ENCODE measurements at regions not wholly inside any gene's neighbourhood (a gene's known extent, or its start where the extent isn't known, plus 50 kb on each side); places are given as distances from the start of the nearest gene placed in this dataset.

- Histone ChIP-seq H3K9ac (ENCODE audit: extremely low read depth, low read length, poor library complexity, severe bottlenecking) (no peak overlapping the region), H3K9me3 (ENCODE audit: control insufficient read depth, low read length) (no peaks in the 10 kb centered on the region), H3K27ac (ENCODE audit: low read depth, low read length) (no peak overlapping the region), H3K4me3 (ENCODE audit: low read length) (no peak overlapping the region), H3K4me1 (ENCODE audit: control insufficient read depth, insufficient read depth, low read length) (no peaks in the 10 kb centered on the region), H3K36me3 (ENCODE audit: control insufficient read depth, insufficient read depth, low read length) (no peaks in the 10 kb centered on the region), H3K27me3 (ENCODE audit: control insufficient read depth, insufficient read depth, low read length, poor library complexity, severe bottlenecking) (no peaks in the 10 kb centered on the region)
- 90% methylated on average over 3 of the region's 4 CpGs; no CpG with 5 or more reads in 1 of the 2 experiments for WGBS, 2 experiments (ENCODE audit: insufficient coverage in 1 of 2, insufficient read length in 1 of 2)
- no peak for DNase-seq
- H3K36me3 Mint-ChIP-seq (ENCODE audit: low read depth) = no peaks in the 10 kb centered on the region
- no peak overlapping the region for H3K4me3 Mint-ChIP-seq
- H3K27ac Mint-ChIP-seq = no peak overlapping the region
- H3K4me1 Mint-ChIP-seq = no peaks in the 10 kb centered on the region
- TF ChIP-seq CTCF (conservative IDR thresholded peaks at IDR 0.05) = no peak
- no peaks in the 10 kb centered on the region for H3K9me3 Mint-ChIP-seq
- H3K27me3 Mint-ChIP-seq (ENCODE audit: insufficient read depth) = peaks cover 1% of the 10 kb centered on the region
These were observed 504.2 kb upstream of the LINC00305 start for GRCh38 chr18:64653068-64653467.

GRCh38 chr18:64650068-64650467, 501.2 kb upstream of the LINC00305 start:
- Histone ChIP-seq H3K27me3 (ENCODE audit: control insufficient read depth, insufficient read depth, low read length, poor library complexity, severe bottlenecking) (no peaks in the 10 kb centered on the region), H3K27ac (ENCODE audit: low read depth, low read length) (no peak overlapping the region), H3K9me3 (ENCODE audit: control insufficient read depth, low read length) (peaks cover 11% of the 10 kb centered on the region), H3K4me3 (ENCODE audit: low read length) (no peak overlapping the region), H3K36me3 (ENCODE audit: control insufficient read depth, insufficient read depth, low read length) (no peaks in the 10 kb centered on the region), H3K4me1 (ENCODE audit: control insufficient read depth, insufficient read depth, low read length) (no peaks in the 10 kb centered on the region), H3K9ac (ENCODE audit: extremely low read depth, low read length, poor library complexity, severe bottlenecking) (no peak overlapping the region)
- H3K27me3 Mint-ChIP-seq (ENCODE audit: insufficient read depth) = peaks cover 15% of the 10 kb centered on the region
- no peak for TF ChIP-seq CTCF (conservative IDR thresholded peaks at IDR 0.05)
- 90% methylated on average over 1 of the region's 2 CpGs; no CpG with 5 or more reads in 1 of the 2 experiments for WGBS, 2 experiments (ENCODE audit: insufficient coverage in 1 of 2, insufficient read length in 1 of 2)
- no peak for DNase-seq
- no peak overlapping the region for H3K4me3 Mint-ChIP-seq
- H3K9me3 Mint-ChIP-seq = no peaks in the 10 kb centered on the region
- H3K36me3 Mint-ChIP-seq (ENCODE audit: low read depth) = no peaks in the 10 kb centered on the region
- H3K4me1 Mint-ChIP-seq = no peaks in the 10 kb centered on the region
- no peak overlapping the region for H3K27ac Mint-ChIP-seq

- no peaks in the 10 kb centered on the region for H3K4me1 ChIP-seq (ENCODE audit: control insufficient read depth, insufficient read depth, low read length)
- H3K9me3 ChIP-seq (ENCODE audit: control insufficient read depth, low read length) = peaks cover 11% of the 10 kb centered on the region
- H3K27me3 Mint-ChIP-seq (ENCODE audit: insufficient read depth) = peaks cover 35% of the 10 kb centered on the region
- no peak overlapping the region for H3K27ac Mint-ChIP-seq
- no peak overlapping the region for H3K4me3 Mint-ChIP-seq
- H3K36me3 ChIP-seq (ENCODE audit: control insufficient read depth, insufficient read depth, low read length) = no peaks in the 10 kb centered on the region
- peaks cover 6% of the 10 kb centered on the region for H3K27me3 ChIP-seq (ENCODE audit: control insufficient read depth, insufficient read depth, low read length, poor library complexity, severe bottlenecking)
- 85 to 97% methylated on average over 4 to 5 of the region's 5 CpGs for WGBS, 2 experiments (ENCODE audit: insufficient coverage in 1 of 2, insufficient read length in 1 of 2)
- TF ChIP-seq CTCF (conservative IDR thresholded peaks at IDR 0.05) = no peak
- no peak for DNase-seq
- H3K27ac ChIP-seq (ENCODE audit: low read depth, low read length) = no peak overlapping the region
- H3K4me1 Mint-ChIP-seq = no peaks in the 10 kb centered on the region
- no peaks in the 10 kb centered on the region for H3K9me3 Mint-ChIP-seq
- H3K4me3 ChIP-seq (ENCODE audit: low read length) = no peak overlapping the region
- H3K36me3 Mint-ChIP-seq (ENCODE audit: low read depth) = no peaks in the 10 kb centered on the region
- no peak overlapping the region for H3K9ac ChIP-seq (ENCODE audit: extremely low read depth, low read length, poor library complexity, severe bottlenecking)
These were observed 496.9 kb upstream of the LINC00305 start for GRCh38 chr18:64645753-64646152.

Measured in endodermal cell (in vitro differentiated cells).